ENCODE measurements at regions not wholly inside any gene's neighbourhood (a gene's known extent, or its start where the extent isn't known, plus 50 kb on each side); places are given as distances from the start of the nearest gene placed in this dataset.
A peak's percentile ranks its signal among the peaks of the same experiment; 100 is the strongest.

- DNase-seq, result no peak
Measured at GRCh38 chr10:93178226-93178625, 104.5 kb downstream of the CYP26A1 start.

- no peak for DNase-seq
Measured at GRCh38 chr10:93180482-93180931, 106.8 kb downstream of the CYP26A1 start.

- no peak for DNase-seq
Measured at GRCh38 chr10:93181271-93182048, 107.8 kb downstream of the CYP26A1 start.

- no peak for DNase-seq
Measured at GRCh38 chr10:93182049-93182327, 108.3 kb downstream of the CYP26A1 start.

GRCh38 chr10:93182790-93183189 is 109.1 kb downstream of the CYP26A1 start:
- DNase-seq, result no peak

GRCh38 chr10:93186653-93187052 is 113.0 kb downstream of the CYP26A1 start:
- DNase-seq, result no peak

- DNase-seq, result no peak
Measured at GRCh38 chr10:93189944-93190343, 116.3 kb downstream of the CYP26A1 start.

GRCh38 chr10:93190372-93190771 is 116.7 kb downstream of the CYP26A1 start:
- DNase-seq, result no peak

GRCh38 chr10:93193906-93194305 is 120.2 kb downstream of the CYP26A1 start:
- no peak for DNase-seq

- DNase-seq, result peak in 3 of 51 donors; percentile 2 to 43 (median 5)
Measured at GRCh38 chr10:93198401-93199131, 124.9 kb downstream of the CYP26A1 start.

GRCh38 chr10:93199191-93199751 is 125.6 kb downstream of the CYP26A1 start:
- peak in 29 of 51 donors; percentile 2 to 52 (median 20) for DNase-seq

- DNase-seq, result no peak
Measured at GRCh38 chr10:93204494-93205485, 131.1 kb downstream of the CYP26A1 start.

- DNase-seq, result no peak
Measured at GRCh38 chr10:93206652-93207051, 133.0 kb downstream of the CYP26A1 start.

GRCh38 chr10:93208717-93209464 is 135.2 kb downstream of the CYP26A1 start:
- no peak for DNase-seq

GRCh38 chr10:93211991-93212390 is 138.3 kb downstream of the CYP26A1 start:
- no peak for DNase-seq

- no peak for DNase-seq
Measured at GRCh38 chr10:93215312-93215711, 141.6 kb downstream of the CYP26A1 start.

- DNase-seq, result no peak
Measured at GRCh38 chr10:93216341-93216985, 142.8 kb downstream of the CYP26A1 start.

GRCh38 chr10:93218386-93218785 is 144.7 kb downstream of the CYP26A1 start:
- DNase-seq, result no peak

GRCh38 chr10:93219347-93219746 is 145.7 kb downstream of the CYP26A1 start:
- no peak for DNase-seq
